Heart left ventricle (tissue), 16 donors: ENCODE measurements at regions not wholly inside any gene's neighbourhood (a gene's known extent, or its start where the extent isn't known, plus 50 kb on each side); places are given as distances from the start of the nearest gene placed in this dataset.

Experiments
- ATAC-seq, 4 donors: fragments of 200-7000 bp; cut with Tn5 transposase; one replicate each; pipeline ENCODE4 v1.9.1; 2020 to 2022; ENCODE audit warnings: moderate library complexity in 4 of 4, mild to moderate bottlenecking in 3 of 4, moderate number of reproducible peaks in 1 of 4
- DNase-seq, 5 donors: peaks; one replicate each; pipeline ENCODE4 v3.0.0-alpha.2; 2020
- H3K27ac ChIP-seq, 12 donors: fragments of 200-600 bp; sonication (generic) in 4 of 12; one replicate each; pipeline versions ENCODE4 v1.5.0 to v1.8.0; 2016 to 2022; ENCODE audit warnings: mild to moderate bottlenecking in 2 of 12
- H3K27me3 ChIP-seq, 9 donors: fragments of 200-600 bp; sonication (generic) in 2 of 9; one replicate each; pipeline versions ENCODE4 v1.5.1 to v1.8.0; 2016 to 2022; ENCODE audit warnings: mild to moderate bottlenecking in 3 of 9
- H3K36me3 ChIP-seq, 9 donors: fragments of 200-600 bp; sonication (generic) in 2 of 9; one replicate each; pipeline versions ENCODE4 v1.5.0 to v1.8.0; 2018 to 2022; ENCODE audit warnings: mild to moderate bottlenecking in 2 of 9
- H3K4me1 ChIP-seq, 12 donors: fragments of 200-600 bp; sonication (generic) in 4 of 12; one replicate each; pipeline versions ENCODE4 v1.5.0 to v1.8.0; 2016 to 2022; ENCODE audit warnings: mild to moderate bottlenecking in 3 of 12
- H3K4me3 ChIP-seq, 12 donors: fragments of 200-600 bp; sonication (generic) in 4 of 12; one replicate each; pipeline versions ENCODE4 v1.5.0 to v1.8.0; 2017 to 2022; ENCODE audit warnings: mild to moderate bottlenecking in 9 of 12, moderate library complexity in 4 of 12
- H3K9me3 ChIP-seq, 12 donors: fragments of 200-600 bp; sonication (generic) in 4 of 12; one replicate each; pipeline versions ENCODE4 v1.5.0 to v1.8.0; 2016 to 2022; ENCODE audit warnings: mild to moderate bottlenecking in 1 of 12
- POLR2A ChIP-seq, 2 donors: fragments of 450-650 bp; IDR thresholded peaks; one replicate each; pipeline ENCODE4 v1.6.1; 2017; ENCODE audit warnings: antibody characterized with exemption in 2 of 2, mild to moderate bottlenecking in 2 of 2, moderate library complexity in 2 of 2
- WGBS, 4 donors: extraction: QIAGEN DNeasy Blood & Tissue Kit in 2 of 4; methylation state at CpG; one replicate each; pipeline versions ENCODE4 v1.1.5 to v1.1.7; 2013 to 2018; 5-methylcytosine and 5-hydroxymethylcytosine counted together
- intact Hi-C, 10 donors: fragments of 100-400 bp; cut with DNase I; formaldehyde crosslinking; loops; one replicate each; pipeline versions ENCODE4 v1.11.1 to v1.14.2; 2022
- TF ChIP-seq, protein P1 (sequence below), 12 donors: fragments of 200-600 bp; sonication (generic) in 4 of 12; IDR thresholded peaks; one replicate each; pipeline versions ENCODE4 v1.5.0 to v1.8.0; 2018 to 2022; ENCODE audit warnings: antibody characterized with exemption in 12 of 12, mild to moderate bottlenecking in 5 of 12
- donor health status: ischemic (EF 13 %, LVEDD 7.1; RV severe dilation, severe dysfunction).
- donor health status: healthy with polysubstance abuse.
- donor health status: DM: no; HTN: yes; CAD: no.
- donor health status: DM: no; HTN: no; CAD: no.
- donor health status: ischemic (EF 25% LVEDD 6.9; RV normal size, moderate dysfunction).
- donor health status: ischemic (EF 25% LVEDD 5.7; RV mildly dilated, moderate dysfunction).
- donor health status: healthy.
- donor health status: DM: yes; HTN: yes; CAD: no.
- donor health status: ischemic (EF 35%, LVEDD 5.7; RV mildly dilated, moderate dysfunction).
- donor health status: nonischemic (EF 11% LVEDD 7.7; RV severe dilation, severe dysfunction).
- donor health status: DM: yes; HTN: yes; CAD: no.
- donor health status: PGD.
- donor health status: ischemic (EF 29% LVEDD 5.4; RV normal size, mild dysfunction).
- donor health status: nonischemic (EF 23%, LVEDD 6.1; RV moderate dilation, normal function).

DNA sequence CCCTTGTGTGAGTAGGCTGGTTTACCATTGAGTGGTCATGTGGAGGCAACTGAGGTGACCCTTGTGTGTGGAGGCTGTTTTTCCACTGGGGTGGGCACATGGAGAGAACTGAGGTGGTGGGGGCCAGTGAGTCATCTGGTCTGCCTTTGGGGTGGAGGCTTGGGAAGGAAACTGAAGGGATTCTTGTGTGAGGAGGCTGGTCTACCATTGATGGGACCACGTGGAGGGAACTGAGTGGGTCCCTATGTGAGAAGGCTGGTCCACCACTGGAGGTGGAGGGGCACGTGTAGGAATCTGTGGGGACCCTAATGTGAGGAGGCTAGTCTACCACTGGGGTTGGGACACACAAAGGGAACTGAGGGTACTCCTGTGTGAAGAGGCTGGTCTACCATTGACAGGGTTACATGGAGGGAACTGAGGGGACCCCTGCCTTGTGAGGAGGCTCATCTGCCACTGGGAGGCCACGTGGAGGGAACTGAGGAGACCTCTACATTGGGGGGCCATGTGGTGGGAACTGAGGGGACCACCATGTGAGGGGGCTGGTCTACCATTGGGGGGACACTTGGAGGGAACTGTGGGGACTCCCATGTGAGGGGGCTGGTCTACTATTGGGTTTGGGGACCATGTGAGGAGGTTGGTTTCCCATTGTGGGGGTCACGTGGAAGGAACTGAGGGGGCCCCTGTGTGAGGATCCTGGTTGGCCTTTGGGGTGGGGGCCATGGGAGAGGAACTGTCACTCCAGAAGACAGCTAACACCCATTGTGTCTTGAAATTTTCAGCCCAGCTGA lies 164.5 kb downstream of the WNT7A start:
- TF ChIP-seq POLR2A (IDR thresholded peaks at IDR 0.05): no peak
- TF ChIP-seq, protein P1, sequence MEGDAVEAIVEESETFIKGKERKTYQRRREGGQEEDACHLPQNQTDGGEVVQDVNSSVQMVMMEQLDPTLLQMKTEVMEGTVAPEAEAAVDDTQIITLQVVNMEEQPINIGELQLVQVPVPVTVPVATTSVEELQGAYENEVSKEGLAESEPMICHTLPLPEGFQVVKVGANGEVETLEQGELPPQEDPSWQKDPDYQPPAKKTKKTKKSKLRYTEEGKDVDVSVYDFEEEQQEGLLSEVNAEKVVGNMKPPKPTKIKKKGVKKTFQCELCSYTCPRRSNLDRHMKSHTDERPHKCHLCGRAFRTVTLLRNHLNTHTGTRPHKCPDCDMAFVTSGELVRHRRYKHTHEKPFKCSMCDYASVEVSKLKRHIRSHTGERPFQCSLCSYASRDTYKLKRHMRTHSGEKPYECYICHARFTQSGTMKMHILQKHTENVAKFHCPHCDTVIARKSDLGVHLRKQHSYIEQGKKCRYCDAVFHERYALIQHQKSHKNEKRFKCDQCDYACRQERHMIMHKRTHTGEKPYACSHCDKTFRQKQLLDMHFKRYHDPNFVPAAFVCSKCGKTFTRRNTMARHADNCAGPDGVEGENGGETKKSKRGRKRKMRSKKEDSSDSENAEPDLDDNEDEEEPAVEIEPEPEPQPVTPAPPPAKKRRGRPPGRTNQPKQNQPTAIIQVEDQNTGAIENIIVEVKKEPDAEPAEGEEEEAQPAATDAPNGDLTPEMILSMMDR (IDR thresholded peaks at IDR 0.05): no peak
- Histone ChIP-seq H3K27me3 (no peaks in the 10 kb centered on the region), H3K4me3 (no peak overlapping the region), H3K4me1 (no peaks in the 10 kb centered on the region), H3K9me3 (no peaks in the 10 kb centered on the region), H3K36me3 (no peaks in the 10 kb centered on the region), H3K27ac (no peak overlapping the region)
- WGBS, 4 donors: 71 to 82% (median 78%) methylated on average over 4 of the region's 4 CpGs
- intact Hi-C loops: no loop called here
- DNase-seq (peak in 2 of 5 donors; percentile 6 to 8), ATAC-seq (no peak)

DNA sequence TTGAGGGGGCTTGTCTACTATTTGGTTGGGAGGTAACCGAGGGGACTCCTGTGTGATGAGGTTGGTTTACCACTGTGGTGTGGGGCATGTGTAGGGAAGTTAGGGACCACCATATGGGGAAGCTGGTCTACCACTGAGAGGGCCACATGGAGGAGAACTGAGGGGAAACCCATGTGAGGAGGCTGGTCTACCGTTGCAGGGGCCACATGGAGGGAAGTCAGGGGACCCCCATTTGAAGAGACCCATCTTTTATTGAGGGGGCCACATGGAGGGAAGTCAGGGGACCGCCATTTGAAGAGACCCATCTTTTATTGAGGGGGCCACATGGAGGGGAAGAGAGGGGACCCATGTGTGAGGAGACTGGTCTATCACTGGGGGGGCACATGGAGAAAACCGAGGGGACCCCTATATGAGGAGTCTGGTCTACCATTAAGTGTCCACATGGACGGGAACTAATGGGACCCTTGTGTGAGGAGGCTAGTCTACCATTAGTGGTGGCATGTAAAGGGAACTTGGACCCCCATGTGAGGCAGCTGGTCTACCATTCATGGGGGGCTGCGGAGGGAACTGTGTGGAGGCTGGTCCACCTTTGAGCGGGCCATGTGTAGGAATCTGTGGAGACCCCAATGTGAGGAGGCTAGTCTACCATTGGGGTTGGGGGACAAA lies 165.5 kb downstream of the FBLN2 start:
- intact Hi-C loops: no loop called here
- no peaks in the 10 kb centered on the region for H3K27me3 ChIP-seq
- H3K9me3 ChIP-seq: peaks cover 0 to 4% (median 0%) of the 10 kb centered on the region in 12 donors
- no peaks in the 10 kb centered on the region for H3K36me3 ChIP-seq
- no peaks in the 10 kb centered on the region for H3K4me1 ChIP-seq
- H3K27ac ChIP-seq: no peak overlapping the region
- no peak overlapping the region for H3K4me3 ChIP-seq
- ATAC-seq (no peak), DNase-seq (peak in 2 of 5 donors; percentile 2 to 7)
- WGBS, 4 donors: 89 to 92% (median 89%) methylated on average over 7 of the region's 7 CpGs
- TF ChIP-seq, protein P1 (IDR thresholded peaks at IDR 0.05): no peak
- no peak for TF ChIP-seq POLR2A (IDR thresholded peaks at IDR 0.05)

DNA sequence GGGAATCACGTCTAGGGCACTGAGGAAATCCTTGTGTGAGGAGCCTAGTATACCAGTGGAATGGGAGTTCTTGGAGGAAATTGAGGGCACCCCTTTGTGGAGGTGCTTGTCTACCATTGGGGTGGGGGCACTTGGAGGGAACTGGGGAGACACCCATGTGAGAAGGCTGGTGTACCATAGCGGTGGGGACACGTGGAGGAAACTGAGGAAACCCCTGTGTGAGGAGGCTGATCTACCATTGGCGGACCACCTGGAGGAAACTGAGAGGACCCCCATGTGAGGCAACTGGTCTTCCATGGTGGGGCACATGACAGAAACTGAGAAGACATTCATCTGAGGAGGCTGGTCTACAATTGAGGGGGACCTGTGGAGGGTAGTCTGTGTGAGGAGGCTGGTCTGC lies 164.5 kb downstream of the FBLN2 start:
- TF ChIP-seq POLR2A (IDR thresholded peaks at IDR 0.05): no peak
- TF ChIP-seq, protein P1 (IDR thresholded peaks at IDR 0.05): no peak
- no peaks in the 10 kb centered on the region for H3K36me3 ChIP-seq
- H3K9me3 ChIP-seq: peaks cover 0 to 5% (median 0%) of the 10 kb centered on the region in 12 donors
- no peaks in the 10 kb centered on the region for H3K4me1 ChIP-seq
- H3K4me3 ChIP-seq: no peak overlapping the region
- DNase-seq (peak in 2 of 5 donors; percentile 1 to 10), ATAC-seq (no peak)
- no peaks in the 10 kb centered on the region for H3K27me3 ChIP-seq
- intact Hi-C loops: no loop called here
- 84 to 93% (median 89%) methylated on average over 4 of the region's 4 CpGs for WGBS, 4 donors
- no peak overlapping the region for H3K27ac ChIP-seq

DNA sequence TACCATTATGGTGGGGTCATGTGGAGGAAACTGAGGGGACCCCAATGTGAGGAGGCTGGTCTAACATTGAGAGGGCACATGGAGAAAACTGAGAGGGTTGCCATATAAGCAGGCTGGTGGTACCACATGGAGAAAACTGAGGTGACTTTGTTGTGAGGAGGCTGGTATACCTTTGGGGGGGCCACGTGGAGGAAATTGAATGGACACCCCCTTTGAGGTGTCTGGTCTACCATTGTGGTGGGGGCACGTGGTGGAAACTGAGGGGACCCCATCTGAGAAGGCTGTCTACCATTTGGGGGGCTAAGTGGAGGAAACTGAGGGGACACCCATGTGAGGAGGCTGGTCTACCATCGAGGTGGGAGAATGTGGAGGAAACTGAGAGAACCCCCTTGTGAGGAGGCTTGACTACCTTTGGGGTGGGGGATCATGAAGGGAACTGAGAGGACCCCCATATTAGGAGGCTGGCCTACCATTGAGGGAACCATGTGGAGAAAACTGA lies 163.8 kb downstream of the FBLN2 start:
- Histone ChIP-seq H3K9me3 (peaks cover 0 to 6% (median 0%) of the 10 kb centered on the region in 12 donors), H3K27me3 (no peaks in the 10 kb centered on the region), H3K4me1 (no peaks in the 10 kb centered on the region), H3K4me3 (no peak overlapping the region), H3K36me3 (no peaks in the 10 kb centered on the region), H3K27ac (no peak overlapping the region)
- WGBS, 4 donors: 41 to 58% (median 43%) methylated on average over 3 of the region's 3 CpGs
- TF ChIP-seq, protein P1 (IDR thresholded peaks at IDR 0.05): no peak
- TF ChIP-seq POLR2A (IDR thresholded peaks at IDR 0.05): no peak
- intact Hi-C loops: no loop called here
- ATAC-seq: no peak
- peak in 2 of 5 donors; percentile 3 to 4 for DNase-seq
